ENCODE measurements at regions not wholly inside any gene's neighbourhood (a gene's known extent, or its start where the extent isn't known, plus 50 kb on each side); places are given as distances from the start of the nearest gene placed in this dataset.

DNA sequence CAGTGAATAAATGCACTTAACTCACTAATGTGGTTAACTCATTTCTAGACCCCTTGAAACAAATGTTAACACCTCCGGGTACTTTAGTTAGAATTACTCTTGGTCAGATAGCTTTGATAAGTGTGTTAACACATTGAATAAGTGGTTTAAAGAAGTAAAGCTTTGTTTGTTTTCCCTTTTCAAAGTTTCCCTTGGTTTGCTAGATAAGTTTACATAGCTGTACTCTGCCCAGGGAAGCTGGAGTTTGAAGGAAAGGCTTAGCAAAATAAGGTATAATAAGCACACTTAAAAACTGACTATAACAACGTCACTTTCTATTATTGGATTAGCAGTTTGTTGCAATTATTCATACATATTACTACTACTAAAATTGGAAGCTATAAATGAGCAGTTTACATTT is 1233.9 kb upstream of the ADGRL2 start:
- Histone ChIP-seq H3K9me3 (ENCODE audit: control insufficient read depth, insufficient read depth, low read depth, low read length) (no peaks in the 10 kb centered on the region), H3K27me3 (ENCODE audit: control insufficient read depth, insufficient read depth, low read length) (no peaks in the 10 kb centered on the region), H3K27ac (ENCODE audit: low read length) (no peak overlapping the region), H3K4me1 (ENCODE audit: control insufficient read depth, insufficient read depth, low read length) (no peaks in the 10 kb centered on the region), H3K4me3 (ENCODE audit: low read depth in 2 of 2, low read length in 2 of 2) (no peak overlapping the region), H3K36me3 (ENCODE audit: control insufficient read depth, insufficient read depth, low read length) (no peaks in the 10 kb centered on the region; the same call in 1 of the 2 replicates)
- ChIA-PET POLR2A (no interaction called here), CTCF (no interaction called here)
- in situ Hi-C loops (cut with HindIII; ENCODE audit: low pct_unique_long_range_greater_than_20kb, low sequenced_read_pairs) (no loop called here), intact Hi-C loops (cut with micrococcal nuclease; ENCODE audit: unreplicated experiment) (no loop called here)
- ATAC-seq: no peak
- no peak for DNase-seq (ENCODE audit: low read depth, low spot score)
- BruUV-seq (replicated peaks): no TSS peak
- TF ChIP-seq SIN3A (IDR thresholded peaks at IDR 0.05; ENCODE audit: borderline replicate concordance, insufficient read depth, low read depth, low read length): no peak
- TF ChIP-seq TCF7L2 (IDR thresholded peaks at IDR 0.05; ENCODE audit: low read depth, low read length): no peak
- no peak for TF ChIP-seq POLR2AphosphoS5 (IDR thresholded peaks at IDR 0.05; ENCODE audit: low read depth, low read length)
- TF ChIP-seq, protein P1, sequence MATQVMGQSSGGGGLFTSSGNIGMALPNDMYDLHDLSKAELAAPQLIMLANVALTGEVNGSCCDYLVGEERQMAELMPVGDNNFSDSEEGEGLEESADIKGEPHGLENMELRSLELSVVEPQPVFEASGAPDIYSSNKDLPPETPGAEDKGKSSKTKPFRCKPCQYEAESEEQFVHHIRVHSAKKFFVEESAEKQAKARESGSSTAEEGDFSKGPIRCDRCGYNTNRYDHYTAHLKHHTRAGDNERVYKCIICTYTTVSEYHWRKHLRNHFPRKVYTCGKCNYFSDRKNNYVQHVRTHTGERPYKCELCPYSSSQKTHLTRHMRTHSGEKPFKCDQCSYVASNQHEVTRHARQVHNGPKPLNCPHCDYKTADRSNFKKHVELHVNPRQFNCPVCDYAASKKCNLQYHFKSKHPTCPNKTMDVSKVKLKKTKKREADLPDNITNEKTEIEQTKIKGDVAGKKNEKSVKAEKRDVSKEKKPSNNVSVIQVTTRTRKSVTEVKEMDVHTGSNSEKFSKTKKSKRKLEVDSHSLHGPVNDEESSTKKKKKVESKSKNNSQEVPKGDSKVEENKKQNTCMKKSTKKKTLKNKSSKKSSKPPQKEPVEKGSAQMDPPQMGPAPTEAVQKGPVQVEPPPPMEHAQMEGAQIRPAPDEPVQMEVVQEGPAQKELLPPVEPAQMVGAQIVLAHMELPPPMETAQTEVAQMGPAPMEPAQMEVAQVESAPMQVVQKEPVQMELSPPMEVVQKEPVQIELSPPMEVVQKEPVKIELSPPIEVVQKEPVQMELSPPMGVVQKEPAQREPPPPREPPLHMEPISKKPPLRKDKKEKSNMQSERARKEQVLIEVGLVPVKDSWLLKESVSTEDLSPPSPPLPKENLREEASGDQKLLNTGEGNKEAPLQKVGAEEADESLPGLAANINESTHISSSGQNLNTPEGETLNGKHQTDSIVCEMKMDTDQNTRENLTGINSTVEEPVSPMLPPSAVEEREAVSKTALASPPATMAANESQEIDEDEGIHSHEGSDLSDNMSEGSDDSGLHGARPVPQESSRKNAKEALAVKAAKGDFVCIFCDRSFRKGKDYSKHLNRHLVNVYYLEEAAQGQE (IDR thresholded peaks at IDR 0.05; ENCODE audit: insufficient read depth in 1 of 2, low read depth in 2 of 2, low read length in 1 of 2): no peak
- TF ChIP-seq, protein P2, sequence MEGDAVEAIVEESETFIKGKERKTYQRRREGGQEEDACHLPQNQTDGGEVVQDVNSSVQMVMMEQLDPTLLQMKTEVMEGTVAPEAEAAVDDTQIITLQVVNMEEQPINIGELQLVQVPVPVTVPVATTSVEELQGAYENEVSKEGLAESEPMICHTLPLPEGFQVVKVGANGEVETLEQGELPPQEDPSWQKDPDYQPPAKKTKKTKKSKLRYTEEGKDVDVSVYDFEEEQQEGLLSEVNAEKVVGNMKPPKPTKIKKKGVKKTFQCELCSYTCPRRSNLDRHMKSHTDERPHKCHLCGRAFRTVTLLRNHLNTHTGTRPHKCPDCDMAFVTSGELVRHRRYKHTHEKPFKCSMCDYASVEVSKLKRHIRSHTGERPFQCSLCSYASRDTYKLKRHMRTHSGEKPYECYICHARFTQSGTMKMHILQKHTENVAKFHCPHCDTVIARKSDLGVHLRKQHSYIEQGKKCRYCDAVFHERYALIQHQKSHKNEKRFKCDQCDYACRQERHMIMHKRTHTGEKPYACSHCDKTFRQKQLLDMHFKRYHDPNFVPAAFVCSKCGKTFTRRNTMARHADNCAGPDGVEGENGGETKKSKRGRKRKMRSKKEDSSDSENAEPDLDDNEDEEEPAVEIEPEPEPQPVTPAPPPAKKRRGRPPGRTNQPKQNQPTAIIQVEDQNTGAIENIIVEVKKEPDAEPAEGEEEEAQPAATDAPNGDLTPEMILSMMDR (IDR thresholded peaks at IDR 0.05): no peak

DNA sequence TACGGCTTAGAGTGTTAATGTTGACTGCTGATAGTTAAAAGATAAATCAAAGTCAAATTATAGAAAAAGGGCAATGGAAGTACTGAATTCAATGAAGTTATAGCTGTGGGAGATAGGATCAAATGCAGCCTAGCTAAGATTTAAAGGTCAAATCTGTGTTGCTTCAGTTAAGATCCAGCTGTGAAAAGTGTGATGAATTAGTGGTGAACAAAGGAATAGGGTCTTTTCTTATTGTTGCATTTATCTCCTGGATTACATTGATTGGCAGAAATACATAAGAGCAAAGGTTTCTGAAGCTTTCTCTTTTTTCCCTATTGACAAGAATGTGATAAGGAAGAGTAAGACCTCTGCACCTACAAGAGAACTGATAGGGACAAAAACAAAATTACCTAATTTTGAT is 1234.6 kb upstream of the ADGRL2 start:
- H3K4me3 ChIP-seq (ENCODE audit: low read depth in 2 of 2, low read length in 2 of 2): no peak overlapping the region
- H3K27ac ChIP-seq (ENCODE audit: low read length): no peak overlapping the region
- no peaks in the 10 kb centered on the region; the same call in 1 of the 2 replicates for H3K36me3 ChIP-seq (ENCODE audit: control insufficient read depth, insufficient read depth, low read length)
- TF ChIP-seq TCF7L2 (IDR thresholded peaks at IDR 0.05; ENCODE audit: low read depth, low read length) (no peak), POLR2AphosphoS5 (IDR thresholded peaks at IDR 0.05; ENCODE audit: low read depth, low read length) (no peak), SIN3A (IDR thresholded peaks at IDR 0.05; ENCODE audit: borderline replicate concordance, insufficient read depth, low read depth, low read length) (no peak)
- TF ChIP-seq, protein P2 (IDR thresholded peaks at IDR 0.05): no peak
- TF ChIP-seq, protein P1 (IDR thresholded peaks at IDR 0.05; ENCODE audit: insufficient read depth in 1 of 2, low read depth in 2 of 2, low read length in 1 of 2): no peak
- H3K27me3 ChIP-seq (ENCODE audit: control insufficient read depth, insufficient read depth, low read length): no peaks in the 10 kb centered on the region
- in situ Hi-C loops (cut with HindIII; ENCODE audit: low pct_unique_long_range_greater_than_20kb, low sequenced_read_pairs): no loop called here
- CTCF ChIA-PET: no interaction called here
- DNase-seq (ENCODE audit: low read depth, low spot score) (no peak), ATAC-seq (no peak)
- no peaks in the 10 kb centered on the region for H3K4me1 ChIP-seq (ENCODE audit: control insufficient read depth, insufficient read depth, low read length)
- no TSS peak for BruUV-seq (replicated peaks)
- POLR2A ChIA-PET: no interaction called here
- intact Hi-C loops (cut with micrococcal nuclease; ENCODE audit: unreplicated experiment): no loop called here
- no peaks in the 10 kb centered on the region for H3K9me3 ChIP-seq (ENCODE audit: control insufficient read depth, insufficient read depth, low read depth, low read length)

All from Panc1 (cell line).